Lower leg skin (tissue), 3 donors: ENCODE measurements at regions not wholly inside any gene's neighbourhood (a gene's known extent, or its start where the extent isn't known, plus 50 kb on each side); places are given as distances from the start of the nearest gene placed in this dataset.

ENCODE experiments used
- CTCF ChIP-seq, 3 donors: fragments of 450-650 bp; IDR thresholded peaks; one replicate each; pipeline ENCODE4 v1.5.1; 2016; ENCODE audit warnings: antibody characterized with exemption in 3 of 3, mild to moderate bottlenecking in 3 of 3, moderate library complexity in 2 of 3
- POLR2A ChIP-seq, 2 donors: fragments of 450-650 bp; IDR thresholded peaks; one replicate each; pipeline ENCODE4 v1.6.1; 2016 to 2017; ENCODE audit warnings: antibody characterized with exemption in 2 of 2, mild to moderate bottlenecking in 1 of 2, moderate library complexity in 1 of 2

- TF ChIP-seq CTCF (IDR thresholded peaks at IDR 0.05) (no peak), POLR2A (IDR thresholded peaks at IDR 0.05) (no peak)
Measured at GRCh38 chr2:137837830-137838229, 126.4 kb upstream of the HNMT start.
